ENCODE measurements at regions not wholly inside any gene's neighbourhood (a gene's known extent, or its start where the extent isn't known, plus 50 kb on each side); places are given as distances from the start of the nearest gene placed in this dataset.

DNA sequence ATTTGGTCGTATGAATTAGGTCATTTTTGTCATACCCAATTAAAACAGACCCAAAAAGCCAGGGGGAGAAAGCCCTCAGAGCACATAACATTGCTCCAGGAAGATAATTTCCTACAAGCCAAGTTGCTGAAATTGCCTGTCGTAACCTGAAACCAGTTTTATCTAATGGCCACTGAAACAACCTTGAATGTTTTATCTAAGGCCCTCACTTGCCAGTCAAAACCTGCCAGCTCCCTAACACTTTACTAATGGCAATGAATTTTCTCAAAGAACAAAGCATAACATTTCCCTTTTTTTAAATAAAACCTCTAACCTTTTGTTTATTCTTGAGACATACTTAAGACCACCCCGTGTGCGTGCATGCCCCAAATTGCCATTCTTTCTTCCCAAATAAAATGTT is 496.2 kb upstream of the KLHL1 start:
- Histone ChIP-seq H3K79me2 (ENCODE audit: insufficient read depth, low read length) (no peaks in the 10 kb centered on the region), H4K91ac (ENCODE audit: insufficient read length, low read depth, low read length) (no peak overlapping the region), H3T11ph (ENCODE audit: low read length) (no peak overlapping the region), H3K56ac (ENCODE audit: insufficient read length, low read depth, low read length) (no peak overlapping the region), H3K27ac (ENCODE audit: insufficient read length, low read depth, low read length) (no peak overlapping the region), H3K14ac (ENCODE audit: insufficient read depth, low read length) (no peak overlapping the region), H3K9me3 (ENCODE audit: control insufficient read depth, low read depth, low read length) (no peaks in the 10 kb centered on the region), H2BK12ac (ENCODE audit: insufficient read length, low read depth, low read length) (no peak overlapping the region), H2BK5ac (ENCODE audit: insufficient read length, low read length) (no peak overlapping the region), H3K27me3 (ENCODE audit: insufficient read depth, low read length) (no peaks in the 10 kb centered on the region), H3K9ac (ENCODE audit: extremely low read depth, insufficient read length, low read length) (no peak overlapping the region), H4K5ac (ENCODE audit: insufficient read length, low read depth, low read length) (no peak overlapping the region), H4K20me1 (ENCODE audit: control insufficient read depth, insufficient read depth, insufficient read length) (no peaks in the 10 kb centered on the region), H2AK5ac (ENCODE audit: insufficient read length, low read length) (no peak overlapping the region), H3K79me1 (ENCODE audit: insufficient read depth, low read depth, low read length, poor library complexity, severe bottlenecking) (no peaks in the 10 kb centered on the region), H2BK20ac (ENCODE audit: low read depth, low read length, poor library complexity, severe bottlenecking) (no peak overlapping the region), H2BK15ac (ENCODE audit: low read depth, low read length) (no peak overlapping the region), H2BK120ac (ENCODE audit: low read depth, low read length, poor library complexity, severe bottlenecking) (no peak overlapping the region), H3K18ac (ENCODE audit: insufficient read length, low read depth, low read length) (no peak overlapping the region), H2AFZ (ENCODE audit: low read length) (no peak overlapping the region), H4K8ac (replicated peaks; ENCODE audit: insufficient read length, low read depth, low read length) (no peak overlapping the region), H3K4me1 (ENCODE audit: insufficient read depth, low read length) (peaks cover 2% of the 10 kb centered on the region), H3K23me2 (ENCODE audit: insufficient read length, low read depth, low read length, poor library complexity, severe bottlenecking) (no peaks in the 10 kb centered on the region), H3K4me2 (ENCODE audit: insufficient read depth, insufficient read length, low read length) (no peak overlapping the region), H3K4ac (ENCODE audit: low read depth, low read length) (no peak overlapping the region), H3K23ac (ENCODE audit: insufficient read length, low read depth, low read length) (no peak overlapping the region)
- Mint-ChIP-seq H3K27me3 (ENCODE audit: low read depth) (no peaks in the 10 kb centered on the region), H3K27ac (no peak overlapping the region), H3K4me3 (no peak overlapping the region), H3K9me3 (no peaks in the 10 kb centered on the region), H3K4me1 (peaks cover 14% of the 10 kb centered on the region in 2 experiments; a peak in 3 of 4 replicates), H3K36me3 (ENCODE audit: insufficient read depth in 1 of 3, low read depth in 3 of 3) (no peaks in the 10 kb centered on the region)
- no CpG with 5 or more reads among the region's 4 CpGs for WGBS (ENCODE audit: extremely low coverage, insufficient read length, low lambda C conversion rate)
- DNase-seq = no peak
- TF ChIP-seq, protein P1, sequence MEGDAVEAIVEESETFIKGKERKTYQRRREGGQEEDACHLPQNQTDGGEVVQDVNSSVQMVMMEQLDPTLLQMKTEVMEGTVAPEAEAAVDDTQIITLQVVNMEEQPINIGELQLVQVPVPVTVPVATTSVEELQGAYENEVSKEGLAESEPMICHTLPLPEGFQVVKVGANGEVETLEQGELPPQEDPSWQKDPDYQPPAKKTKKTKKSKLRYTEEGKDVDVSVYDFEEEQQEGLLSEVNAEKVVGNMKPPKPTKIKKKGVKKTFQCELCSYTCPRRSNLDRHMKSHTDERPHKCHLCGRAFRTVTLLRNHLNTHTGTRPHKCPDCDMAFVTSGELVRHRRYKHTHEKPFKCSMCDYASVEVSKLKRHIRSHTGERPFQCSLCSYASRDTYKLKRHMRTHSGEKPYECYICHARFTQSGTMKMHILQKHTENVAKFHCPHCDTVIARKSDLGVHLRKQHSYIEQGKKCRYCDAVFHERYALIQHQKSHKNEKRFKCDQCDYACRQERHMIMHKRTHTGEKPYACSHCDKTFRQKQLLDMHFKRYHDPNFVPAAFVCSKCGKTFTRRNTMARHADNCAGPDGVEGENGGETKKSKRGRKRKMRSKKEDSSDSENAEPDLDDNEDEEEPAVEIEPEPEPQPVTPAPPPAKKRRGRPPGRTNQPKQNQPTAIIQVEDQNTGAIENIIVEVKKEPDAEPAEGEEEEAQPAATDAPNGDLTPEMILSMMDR (conservative IDR thresholded peaks at IDR 0.05) = no peak
